ENCODE measurements at regions not wholly inside any gene's neighbourhood (a gene's known extent, or its start where the extent isn't known, plus 50 kb on each side); places are given as distances from the start of the nearest gene placed in this dataset.

- no peak for DNase-seq (ENCODE audit: extremely low spot score)
- no peak for TF ChIP-seq EP300 (IDR thresholded peaks at IDR 0.05)
- TF ChIP-seq, protein P1, sequence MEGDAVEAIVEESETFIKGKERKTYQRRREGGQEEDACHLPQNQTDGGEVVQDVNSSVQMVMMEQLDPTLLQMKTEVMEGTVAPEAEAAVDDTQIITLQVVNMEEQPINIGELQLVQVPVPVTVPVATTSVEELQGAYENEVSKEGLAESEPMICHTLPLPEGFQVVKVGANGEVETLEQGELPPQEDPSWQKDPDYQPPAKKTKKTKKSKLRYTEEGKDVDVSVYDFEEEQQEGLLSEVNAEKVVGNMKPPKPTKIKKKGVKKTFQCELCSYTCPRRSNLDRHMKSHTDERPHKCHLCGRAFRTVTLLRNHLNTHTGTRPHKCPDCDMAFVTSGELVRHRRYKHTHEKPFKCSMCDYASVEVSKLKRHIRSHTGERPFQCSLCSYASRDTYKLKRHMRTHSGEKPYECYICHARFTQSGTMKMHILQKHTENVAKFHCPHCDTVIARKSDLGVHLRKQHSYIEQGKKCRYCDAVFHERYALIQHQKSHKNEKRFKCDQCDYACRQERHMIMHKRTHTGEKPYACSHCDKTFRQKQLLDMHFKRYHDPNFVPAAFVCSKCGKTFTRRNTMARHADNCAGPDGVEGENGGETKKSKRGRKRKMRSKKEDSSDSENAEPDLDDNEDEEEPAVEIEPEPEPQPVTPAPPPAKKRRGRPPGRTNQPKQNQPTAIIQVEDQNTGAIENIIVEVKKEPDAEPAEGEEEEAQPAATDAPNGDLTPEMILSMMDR (IDR thresholded peaks at IDR 0.05) = no peak
- no peak for TF ChIP-seq POLR2AphosphoS5 (IDR thresholded peaks at IDR 0.05)
- no peak for TF ChIP-seq POLR2A (IDR thresholded peaks at IDR 0.05; ENCODE audit: low read depth)
- WGBS = 83% methylated on average over 2 of the region's 2 CpGs
- Histone ChIP-seq H3K27ac (replicated peaks in 1 of 4) (no peak overlapping the region), H3K9me3 (no peaks in the 10 kb centered on the region), H3K4me1 (peaks cover 0 to 15% (median 8%) of the 10 kb centered on the region in 4 donors), H3K27me3 (no peaks in the 10 kb centered on the region), H3K4me3 (no peak overlapping the region), H3K36me3 (no peaks in the 10 kb centered on the region)
- intact Hi-C loops (cut with DNase I) = no loop called here
Observed at GRCh38 chr3:148332509-148332908, 365.2 kb upstream of the AGTR1 start.

DNA sequence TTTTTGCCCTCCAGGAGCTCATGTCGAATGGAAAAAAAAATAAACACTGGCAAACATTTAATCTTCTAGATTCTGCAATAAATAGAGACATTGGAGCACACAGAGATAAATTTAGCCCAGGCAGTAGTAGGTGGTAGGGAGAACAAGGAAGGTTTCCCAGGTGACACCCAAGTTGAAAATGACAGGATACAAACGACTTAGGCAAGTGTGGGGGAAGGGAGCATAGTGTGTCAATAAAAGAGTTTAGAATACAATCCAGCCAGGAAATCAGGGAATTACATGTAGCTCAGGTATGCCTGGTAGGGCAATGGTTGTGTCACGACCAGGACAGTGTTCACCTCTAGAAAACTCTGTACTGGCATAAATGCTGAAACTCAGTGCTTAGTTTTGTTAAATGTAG is 364.6 kb upstream of the AGTR1 start:
- WGBS = 43% methylated on average over 3 of the region's 3 CpGs
- no peak for TF ChIP-seq POLR2AphosphoS5 (IDR thresholded peaks at IDR 0.05)
- no peak for TF ChIP-seq EP300 (IDR thresholded peaks at IDR 0.05)
- no peak for TF ChIP-seq POLR2A (IDR thresholded peaks at IDR 0.05; ENCODE audit: low read depth)
- TF ChIP-seq, protein P1 (IDR thresholded peaks at IDR 0.05) = no peak
- Histone ChIP-seq H3K27me3 (no peaks in the 10 kb centered on the region), H3K4me1 (peaks cover 0 to 15% (median 8%) of the 10 kb centered on the region in 4 donors), H3K4me3 (no peak overlapping the region), H3K9me3 (no peaks in the 10 kb centered on the region), H3K27ac (replicated peaks in 1 of 4) (no peak overlapping the region), H3K36me3 (no peaks in the 10 kb centered on the region)
- intact Hi-C loops (cut with DNase I) = no loop called here
- DNase-seq (ENCODE audit: extremely low spot score) = no peak

DNA sequence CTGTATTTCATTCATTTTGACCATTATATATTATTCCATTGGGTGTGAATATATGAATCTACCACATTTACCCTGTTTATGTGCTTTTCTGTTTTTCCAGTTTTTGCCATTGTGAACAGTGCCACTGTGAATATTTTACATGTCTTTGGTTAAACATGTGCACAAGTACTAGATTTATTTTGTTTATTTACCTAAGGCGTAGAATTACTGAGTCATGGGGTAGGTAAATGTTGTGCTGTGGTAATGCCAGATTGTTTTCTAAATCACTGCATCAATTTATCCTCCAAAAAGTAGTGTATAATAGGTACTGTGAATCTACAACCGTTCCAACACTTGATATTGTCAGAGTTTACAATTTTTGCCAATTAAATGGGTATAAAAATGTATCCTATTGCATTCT is 362.1 kb upstream of the AGTR1 start:
- intact Hi-C loops (cut with DNase I) = no loop called here
- Histone ChIP-seq H3K4me3 (no peak overlapping the region), H3K9me3 (no peaks in the 10 kb centered on the region), H3K27ac (replicated peaks in 1 of 4) (no peak overlapping the region), H3K4me1 (peaks cover 0 to 10% (median 6%) of the 10 kb centered on the region in 4 donors), H3K36me3 (no peaks in the 10 kb centered on the region), H3K27me3 (no peaks in the 10 kb centered on the region)
- no peak for DNase-seq (ENCODE audit: extremely low spot score)
- 86% methylated on average over 2 of the region's 2 CpGs for WGBS
- no peak for TF ChIP-seq POLR2A (IDR thresholded peaks at IDR 0.05; ENCODE audit: low read depth)
- TF ChIP-seq EP300 (IDR thresholded peaks at IDR 0.05) = no peak
- no peak for TF ChIP-seq POLR2AphosphoS5 (IDR thresholded peaks at IDR 0.05)
- TF ChIP-seq, protein P1 (IDR thresholded peaks at IDR 0.05) = no peak

DNA sequence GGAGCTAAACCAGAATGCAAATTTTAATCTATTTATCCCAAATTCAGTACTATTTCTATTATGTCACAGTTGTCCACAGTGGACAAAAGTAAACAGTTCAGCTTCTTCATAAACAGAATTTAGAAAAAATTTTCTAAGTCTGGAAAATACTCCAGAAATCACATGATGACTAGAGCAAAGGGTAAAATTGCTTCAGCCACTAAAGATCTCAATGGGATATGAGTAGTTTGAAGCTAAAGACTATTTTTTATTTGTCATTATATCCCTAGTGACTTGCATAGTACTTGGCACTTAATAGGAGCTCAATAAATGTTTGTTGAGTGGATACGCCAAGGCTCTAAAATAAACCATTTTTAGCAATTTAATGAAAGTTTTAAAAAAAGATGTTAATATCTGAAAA is 354.3 kb upstream of the AGTR1 start:
- no peak overlapping the region for H3K4me3 ChIP-seq
- no peaks in the 10 kb centered on the region for H3K36me3 ChIP-seq
- TF ChIP-seq EP300 (IDR thresholded peaks at IDR 0.05) (no peak), POLR2AphosphoS5 (IDR thresholded peaks at IDR 0.05) (no peak), POLR2A (IDR thresholded peaks at IDR 0.05; ENCODE audit: low read depth) (no peak)
- TF ChIP-seq, protein P1 (IDR thresholded peaks at IDR 0.05) = no peak
- intact Hi-C loops (cut with DNase I) = no loop called here
- H3K4me1 ChIP-seq = no peaks in the 10 kb centered on the region
- DNase-seq (ENCODE audit: extremely low spot score) = no peak
- H3K27ac ChIP-seq (replicated peaks in 1 of 4) = no peak overlapping the region
- H3K27me3 ChIP-seq = no peaks in the 10 kb centered on the region
- 91% methylated on average over 1 of the region's 1 CpG for WGBS
- H3K9me3 ChIP-seq = peaks cover 0 to 10% (median 0%) of the 10 kb centered on the region in 4 donors

- intact Hi-C loops (cut with DNase I) = no loop called here
- Histone ChIP-seq H3K4me1 (no peaks in the 10 kb centered on the region), H3K27ac (replicated peaks in 1 of 4) (no peak overlapping the region), H3K9me3 (peaks cover 0 to 10% (median 0%) of the 10 kb centered on the region in 4 donors), H3K27me3 (no peaks in the 10 kb centered on the region), H3K4me3 (no peak overlapping the region), H3K36me3 (no peaks in the 10 kb centered on the region)
- WGBS = 91% methylated on average over 1 of the region's 1 CpG
- DNase-seq (ENCODE audit: extremely low spot score) = no peak
- TF ChIP-seq POLR2AphosphoS5 (IDR thresholded peaks at IDR 0.05) = no peak
- TF ChIP-seq, protein P1 (IDR thresholded peaks at IDR 0.05) = no peak
- TF ChIP-seq POLR2A (IDR thresholded peaks at IDR 0.05; ENCODE audit: low read depth) = no peak
- TF ChIP-seq EP300 (IDR thresholded peaks at IDR 0.05) = no peak
Observed at GRCh38 chr3:148344521-148344920, 353.2 kb upstream of the AGTR1 start.
